GM23338 (cell line): ENCODE measurements at regions not wholly inside any gene's neighbourhood (a gene's known extent, or its start where the extent isn't known, plus 50 kb on each side); places are given as distances from the start of the nearest gene placed in this dataset.

ENCODE experiments used
- ATAC-seq: fragments of 200-7000 bp; cut with Tn5 transposase; 3 replicates; pipeline ENCODE4 v1.9.1; 2020
- DNase-seq: peaks from one replicate; pipeline ENCODE4 v3.0.0-alpha.2; 2015; ENCODE audit warnings: low spot score
- H2AFZ ChIP-seq: fragments of 200-600 bp; sonication (generic); 2 replicates; pipeline ENCODE4 v1.8.0; 2016; ENCODE audit warnings: antibody characterized with exemption, mild to moderate bottlenecking, moderate library complexity
- H3F3A ChIP-seq: fragments of 200-600 bp; sonication (generic); replicated peaks from 2 replicates; pipeline ENCODE4 v1.8.0; 2017; ENCODE audit warnings: antibody characterized with exemption, mixed run types, low read depth
- H3K27ac ChIP-seq: fragments of 200-600 bp; sonication (generic); 2 replicates; pipeline ENCODE4 v1.6.1; 2016; ENCODE audit warnings: low read depth
- H3K27me3 ChIP-seq: fragments of 200-600 bp; sonication (generic); 2 replicates; pipeline ENCODE4 v1.8.0; 2016; ENCODE audit warnings: mild to moderate bottlenecking, mixed run types, moderate library complexity; ENCODE audit not compliant: insufficient read depth
- H3K36me3 ChIP-seq: fragments of 200-600 bp; sonication (generic); 2 replicates; pipeline ENCODE4 v1.8.0; 2016; ENCODE audit warnings: mild to moderate bottlenecking; ENCODE audit not compliant: insufficient read depth
- H3K4me1 ChIP-seq: fragments of 200-600 bp; sonication (generic); 2 replicates; pipeline ENCODE4 v1.8.0; 2016; ENCODE audit warnings: mild to moderate bottlenecking, moderate library complexity; ENCODE audit not compliant: insufficient read depth
- H3K4me2 ChIP-seq: fragments of 200-600 bp; sonication (generic); 2 replicates; pipeline ENCODE4 v1.7.1; 2017; ENCODE audit warnings: mixed run types
- H3K4me3 ChIP-seq: fragments of 200-600 bp; sonication (generic); 2 replicates; pipeline ENCODE4 v1.6.1; 2016; ENCODE audit warnings: mixed run types
- H3K79me2 ChIP-seq: fragments of 200-600 bp; sonication (generic); replicated peaks from 2 replicates; pipeline ENCODE4 v1.8.0; 2017; ENCODE audit warnings: mild to moderate bottlenecking; ENCODE audit not compliant: insufficient read depth
- H3K9me2 ChIP-seq: fragments of 200-600 bp; sonication (generic); 2 replicates; pipeline ENCODE4 v1.8.0; 2017; ENCODE audit not compliant: insufficient read depth
- H4K20me1 ChIP-seq: fragments of 200-600 bp; sonication (generic); replicated peaks from 2 replicates; pipeline ENCODE4 v1.8.0; 2017; ENCODE audit warnings: mild to moderate bottlenecking; ENCODE audit not compliant: insufficient read depth
- H3K27ac Mint-ChIP-seq: 2 replicates; pipeline ENCODE4 v1.8.0; 2020; ENCODE audit warnings: inconsistent platforms, mild to moderate bottlenecking, moderate library complexity, mixed read lengths
- H3K27me3 Mint-ChIP-seq: 3 replicates; pipeline ENCODE4 v1.8.0; 2022; ENCODE audit warnings: low read depth, mild to moderate bottlenecking, moderate library complexity, mixed read lengths, inconsistent platforms; ENCODE audit not compliant: insufficient read depth, poor library complexity
- H3K36me3 Mint-ChIP-seq: 3 replicates; pipeline ENCODE4 v1.8.0; 2021; ENCODE audit warnings: low read depth, mild to moderate bottlenecking, inconsistent platforms, moderate library complexity, mixed read lengths
- H3K4me1 Mint-ChIP-seq: 3 replicates; pipeline ENCODE4 v1.8.0; 2020; ENCODE audit warnings: mild to moderate bottlenecking, inconsistent platforms, mixed read lengths
- H3K4me3 Mint-ChIP-seq: 3 replicates; pipeline ENCODE4 v1.8.0; 2021; ENCODE audit warnings: moderate library complexity, mild to moderate bottlenecking, inconsistent platforms, mixed read lengths
- H3K9me3 Mint-ChIP-seq: 3 replicates; pipeline ENCODE4 v1.8.0; 2020; ENCODE audit warnings: moderate library complexity, mild to moderate bottlenecking, inconsistent platforms, mixed read lengths
- ETS1 ChIP-seq: IDR thresholded peaks from 2 replicates; pipeline ENCODE4 v1.6.1; 2016; ENCODE audit warnings: antibody characterized with exemption
- JUNB ChIP-seq: IDR thresholded peaks from one replicate; pipeline ENCODE4 v1.6.1; 2016; ENCODE audit warnings: antibody characterized with exemption; ENCODE audit not compliant: unreplicated experiment
- NANOG ChIP-seq: IDR thresholded peaks from 2 replicates; pipeline ENCODE4 v1.6.1; 2016; ENCODE audit warnings: antibody characterized with exemption, borderline replicate concordance
- POLR2AphosphoS5 ChIP-seq: IDR thresholded peaks from 2 replicates; pipeline ENCODE4 v1.6.1; 2016; ENCODE audit warnings: antibody characterized with exemption, low read depth
- STAT1 ChIP-seq: IDR thresholded peaks from one replicate; pipeline ENCODE4 v1.6.1; 2016; ENCODE audit warnings: antibody characterized with exemption; ENCODE audit not compliant: unreplicated experiment
- ZNF114 ChIP-seq: fragments of 250-450 bp; sonication (Bioruptor Pico); IDR thresholded peaks from 2 replicates; pipeline ENCODE4 v1.5.0; 2020; ENCODE audit warnings: mild to moderate bottlenecking, moderate library complexity
- ZNF331 ChIP-seq: fragments of 250-450 bp; sonication (Bioruptor Pico); IDR thresholded peaks from 2 replicates; pipeline ENCODE4 v1.5.0; 2020; ENCODE audit warnings: low read depth, mild to moderate bottlenecking, moderate library complexity
- ZNF462 ChIP-seq: fragments of 250-450 bp; sonication (Bioruptor Pico); IDR thresholded peaks from 2 replicates; pipeline ENCODE4 v1.5.0; 2020; ENCODE audit warnings: mild to moderate bottlenecking, moderate library complexity
- TF ChIP-seq, protein P1 (sequence below), 2 experiments: fragments of 200-600 bp in 1 of 2; sonication (generic) in 1 of 2; conservative IDR thresholded peaks; 2 replicates each; pipeline versions ENCODE4 v1.5.1 to v1.6.1; 2016 to 2017; ENCODE audit warnings: antibody characterized with exemption in 2 of 2, low read depth in 2 of 2, mild to moderate bottlenecking in 2 of 2, moderate library complexity in 1 of 2

DNA sequence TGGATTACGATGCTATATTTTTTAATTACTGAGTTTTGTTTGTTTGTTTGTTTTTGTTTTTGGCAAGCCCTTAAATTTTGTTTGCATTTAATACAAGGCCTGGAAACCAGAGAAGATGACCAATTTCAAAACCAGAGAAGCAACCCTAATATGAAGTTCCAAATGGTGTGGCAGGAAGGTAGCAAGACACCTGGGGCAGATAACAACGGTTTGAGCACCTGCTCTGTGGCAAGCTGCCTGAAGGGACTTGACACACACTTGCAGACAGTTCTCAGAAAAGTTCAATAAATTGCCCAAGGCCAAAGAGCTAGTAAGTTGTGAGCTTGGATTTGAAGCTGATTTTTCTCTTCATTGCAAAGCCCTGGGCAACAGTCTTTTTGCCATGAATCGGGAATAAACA is 151.2 kb upstream of the UBE2E1 start:
- ATAC-seq (no peak), DNase-seq (no peak)
- Histone ChIP-seq H2AFZ (no peak overlapping the region), H4K20me1 (no peaks in the 10 kb centered on the region), H3K4me3 (no peak overlapping the region), H3K27me3 (no peaks in the 10 kb centered on the region), H3K36me3 (no peaks in the 10 kb centered on the region; the same call in 1 of the 2 replicates), H3K79me2 (no peaks in the 10 kb centered on the region), H3K9me2 (0 out of 2 replicates have a peak, but pooled peaks cover 7% of the 10 kb centered on the region), H3K4me1 (peaks cover 16% of the 10 kb centered on the region), H3F3A (no peaks in the 10 kb centered on the region), H3K27ac (no peak overlapping the region), H3K4me2 (no peak overlapping the region)
- Mint-ChIP-seq H3K4me1 (peaks cover 17% of the 10 kb centered on the region), H3K36me3 (peaks cover 8% of the 10 kb centered on the region; the same call in 2 of the 3 replicates), H3K9me3 (peaks cover 10% of the 10 kb centered on the region), H3K27ac (no peak overlapping the region), H3K4me3 (no peak overlapping the region), H3K27me3 (peaks cover 2% of the 10 kb centered on the region)
- TF ChIP-seq ZNF331 (CRISPR knock-in tag) (no peak), STAT1 (no peak), JUNB (no peak), ETS1 (no peak), ZNF114 (CRISPR knock-in tag) (no peak), POLR2AphosphoS5 (no peak), NANOG (no peak)

DNA sequence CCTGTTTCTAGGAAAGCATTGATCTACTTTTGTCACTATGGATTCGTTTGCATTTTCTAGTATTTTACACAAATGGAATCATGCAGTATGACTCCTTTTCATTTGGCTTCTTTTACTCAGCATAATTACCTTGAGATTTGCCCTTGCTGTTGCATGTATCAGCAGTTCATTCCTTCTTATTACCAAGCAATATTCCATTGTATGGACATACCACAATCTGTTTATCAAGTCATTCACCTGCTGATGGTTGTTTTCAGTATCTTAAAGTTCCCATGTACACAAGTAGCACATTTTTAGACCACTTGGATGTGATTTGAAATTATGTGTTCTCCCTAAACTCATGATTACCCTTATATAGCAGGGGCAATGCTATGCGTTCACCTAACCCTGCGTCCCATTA is 150.0 kb upstream of the UBE2E1 start:
- no peak overlapping the region for H3K4me3 ChIP-seq
- H2AFZ ChIP-seq = no peak overlapping the region
- Mint-ChIP-seq H3K9me3 (peaks cover 10% of the 10 kb centered on the region), H3K4me1 (peaks cover 5% of the 10 kb centered on the region; the same call in 1 of the 3 replicates), H3K36me3 (peaks cover 8% of the 10 kb centered on the region; the same call in 2 of the 3 replicates), H3K4me3 (no peak overlapping the region), H3K27me3 (peaks cover 2% of the 10 kb centered on the region), H3K27ac (no peak overlapping the region)
- no peak overlapping the region for H3K4me2 ChIP-seq
- no peaks in the 10 kb centered on the region for H3F3A ChIP-seq
- no peaks in the 10 kb centered on the region for H3K27me3 ChIP-seq
- H3K27ac ChIP-seq = no peak overlapping the region
- no peaks in the 10 kb centered on the region; the same call in 1 of the 2 replicates for H3K36me3 ChIP-seq
- H3K9me2 ChIP-seq = 0 out of 2 replicates have a peak, but pooled peaks cover 7% of the 10 kb centered on the region
- peaks cover 4% of the 10 kb centered on the region; the same call in 1 of the 2 replicates for H3K4me1 ChIP-seq
- no peaks in the 10 kb centered on the region for H3K79me2 ChIP-seq
- no peak for DNase-seq
- H4K20me1 ChIP-seq = no peaks in the 10 kb centered on the region
- ATAC-seq = no peak
- TF ChIP-seq ZNF331 (CRISPR knock-in tag) (no peak), STAT1 (no peak), POLR2AphosphoS5 (no peak), ZNF462 (CRISPR knock-in tag) (no peak)
- TF ChIP-seq, protein P1, sequence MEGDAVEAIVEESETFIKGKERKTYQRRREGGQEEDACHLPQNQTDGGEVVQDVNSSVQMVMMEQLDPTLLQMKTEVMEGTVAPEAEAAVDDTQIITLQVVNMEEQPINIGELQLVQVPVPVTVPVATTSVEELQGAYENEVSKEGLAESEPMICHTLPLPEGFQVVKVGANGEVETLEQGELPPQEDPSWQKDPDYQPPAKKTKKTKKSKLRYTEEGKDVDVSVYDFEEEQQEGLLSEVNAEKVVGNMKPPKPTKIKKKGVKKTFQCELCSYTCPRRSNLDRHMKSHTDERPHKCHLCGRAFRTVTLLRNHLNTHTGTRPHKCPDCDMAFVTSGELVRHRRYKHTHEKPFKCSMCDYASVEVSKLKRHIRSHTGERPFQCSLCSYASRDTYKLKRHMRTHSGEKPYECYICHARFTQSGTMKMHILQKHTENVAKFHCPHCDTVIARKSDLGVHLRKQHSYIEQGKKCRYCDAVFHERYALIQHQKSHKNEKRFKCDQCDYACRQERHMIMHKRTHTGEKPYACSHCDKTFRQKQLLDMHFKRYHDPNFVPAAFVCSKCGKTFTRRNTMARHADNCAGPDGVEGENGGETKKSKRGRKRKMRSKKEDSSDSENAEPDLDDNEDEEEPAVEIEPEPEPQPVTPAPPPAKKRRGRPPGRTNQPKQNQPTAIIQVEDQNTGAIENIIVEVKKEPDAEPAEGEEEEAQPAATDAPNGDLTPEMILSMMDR (conservative IDR thresholded peaks at IDR 0.05; ENCODE audit: low read depth in 2 of 2) = no peak
